HG02870 (cell line): ENCODE measurements at regions not wholly inside any gene's neighbourhood (a gene's known extent, or its start where the extent isn't known, plus 50 kb on each side); places are given as distances from the start of the nearest gene placed in this dataset.

Source experiments
- ATAC-seq: cut with Tn5 transposase; IDR thresholded peaks from one replicate; pipeline ENCODE4 v1.9.1; 2021; ENCODE audit warnings: mild to moderate bottlenecking, moderate library complexity; ENCODE audit not compliant: unreplicated experiment

GRCh38 chr2:3959372-3959771 is 256.0 kb downstream of the DCDC2C start:
- ATAC-seq: no peak

- no peak for ATAC-seq
Measured at GRCh38 chr2:3960106-3960505, 256.7 kb downstream of the DCDC2C start.

- ATAC-seq: no peak
Measured at GRCh38 chr2:3962719-3963118, 259.3 kb downstream of the DCDC2C start.

GRCh38 chr2:3965211-3965610 is 261.8 kb downstream of the DCDC2C start:
- no peak for ATAC-seq

GRCh38 chr2:3965953-3966352 is 262.6 kb downstream of the DCDC2C start:
- ATAC-seq: no peak

- ATAC-seq: no peak
Measured at GRCh38 chr2:3966470-3966869, 263.1 kb downstream of the DCDC2C start.

- no peak for ATAC-seq
Measured at GRCh38 chr2:3968736-3969135, 265.4 kb downstream of the DCDC2C start.

GRCh38 chr2:3970791-3971651 is 267.6 kb downstream of the DCDC2C start:
- ATAC-seq: no peak

- no peak for ATAC-seq
Measured at GRCh38 chr2:3971652-3972192, 268.3 kb downstream of the DCDC2C start.

- ATAC-seq: no peak
Measured at GRCh38 chr2:3972377-3972776, 269.0 kb downstream of the DCDC2C start.

GRCh38 chr2:3974765-3975164 is 271.4 kb downstream of the DCDC2C start:
- ATAC-seq: no peak

GRCh38 chr2:3981446-3981987 is 278.1 kb downstream of the DCDC2C start:
- no peak for ATAC-seq

GRCh38 chr2:3982160-3982559 is 278.8 kb downstream of the DCDC2C start:
- ATAC-seq: no peak

GRCh38 chr2:3986063-3986462 is 282.7 kb downstream of the DCDC2C start:
- ATAC-seq: no peak

GRCh38 chr2:3986530-3987258 is 283.3 kb downstream of the DCDC2C start:
- ATAC-seq: no peak

- ATAC-seq: no peak
Measured at GRCh38 chr2:4002841-4003403, 299.5 kb downstream of the DCDC2C start.

GRCh38 chr2:4012197-4012596 is 308.8 kb downstream of the DCDC2C start:
- no peak for ATAC-seq

- ATAC-seq: no peak
Measured at GRCh38 chr2:4018535-4018934, 315.2 kb downstream of the DCDC2C start.

GRCh38 chr2:4020153-4020552 is 316.8 kb downstream of the DCDC2C start:
- ATAC-seq: no peak

GRCh38 chr2:4020649-4021048 is 317.3 kb downstream of the DCDC2C start:
- ATAC-seq: no peak

GRCh38 chr2:4024605-4025004 is 321.2 kb downstream of the DCDC2C start:
- ATAC-seq: no peak
